Esophagus muscularis mucosa (tissue), 4 donors: ENCODE measurements at regions not wholly inside any gene's neighbourhood (a gene's known extent, or its start where the extent isn't known, plus 50 kb on each side); places are given as distances from the start of the nearest gene placed in this dataset.

Experiments used
- EP300 ChIP-seq: sonication (generic); formaldehyde crosslinking; IDR thresholded peaks from one replicate; pipeline ENCODE4 v1.6.1; 2017; ENCODE audit warnings: antibody characterized with exemption
- POLR2A ChIP-seq: fragments of 450-650 bp; IDR thresholded peaks from one replicate; pipeline ENCODE4 v1.6.1; 2017; ENCODE audit warnings: antibody characterized with exemption, moderate library complexity, mild to moderate bottlenecking, low read depth
- POLR2AphosphoS5 ChIP-seq, 2 donors: sonication (generic); formaldehyde crosslinking; IDR thresholded peaks; one replicate each; pipeline ENCODE4 v1.6.1; 2017; ENCODE audit warnings: antibody characterized with exemption in 2 of 2
- TF ChIP-seq, protein P1 (sequence below), 3 experiments: fragments of 200-600 bp in 2 of 3; fragments of 450-650 bp in 1 of 3; sonication (generic) in 2 of 3; IDR thresholded peaks; one replicate each; pipeline ENCODE4 v1.5.1; 2017 to 2019; ENCODE audit warnings: antibody characterized with exemption in 3 of 3, mild to moderate bottlenecking in 2 of 3, moderate library complexity in 1 of 3

DNA sequence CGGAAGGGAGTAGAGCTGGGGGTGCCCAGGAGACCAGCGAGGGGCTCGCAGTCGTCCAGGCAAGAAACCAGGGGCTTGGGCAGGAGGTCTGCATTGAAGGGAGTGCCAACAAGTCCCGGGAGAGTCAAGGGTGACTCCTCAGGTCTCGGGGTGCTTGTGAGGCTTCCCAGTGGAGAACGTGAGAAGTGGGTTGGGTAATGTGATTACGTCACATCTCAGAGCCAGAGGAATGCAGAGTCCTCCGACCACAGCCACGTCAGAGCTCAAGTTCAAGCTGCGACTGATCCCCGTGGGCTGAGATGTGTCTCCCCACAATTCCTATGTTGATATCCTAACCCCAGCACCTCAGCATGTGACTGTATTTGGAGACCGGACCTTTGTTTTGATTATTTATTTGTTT is 89.7 kb upstream of the SHANK2 start:
- TF ChIP-seq POLR2A (no peak), POLR2AphosphoS5 (IDR thresholded peaks at IDR 0.05) (no peak), EP300 (no peak)
- TF ChIP-seq, protein P1, sequence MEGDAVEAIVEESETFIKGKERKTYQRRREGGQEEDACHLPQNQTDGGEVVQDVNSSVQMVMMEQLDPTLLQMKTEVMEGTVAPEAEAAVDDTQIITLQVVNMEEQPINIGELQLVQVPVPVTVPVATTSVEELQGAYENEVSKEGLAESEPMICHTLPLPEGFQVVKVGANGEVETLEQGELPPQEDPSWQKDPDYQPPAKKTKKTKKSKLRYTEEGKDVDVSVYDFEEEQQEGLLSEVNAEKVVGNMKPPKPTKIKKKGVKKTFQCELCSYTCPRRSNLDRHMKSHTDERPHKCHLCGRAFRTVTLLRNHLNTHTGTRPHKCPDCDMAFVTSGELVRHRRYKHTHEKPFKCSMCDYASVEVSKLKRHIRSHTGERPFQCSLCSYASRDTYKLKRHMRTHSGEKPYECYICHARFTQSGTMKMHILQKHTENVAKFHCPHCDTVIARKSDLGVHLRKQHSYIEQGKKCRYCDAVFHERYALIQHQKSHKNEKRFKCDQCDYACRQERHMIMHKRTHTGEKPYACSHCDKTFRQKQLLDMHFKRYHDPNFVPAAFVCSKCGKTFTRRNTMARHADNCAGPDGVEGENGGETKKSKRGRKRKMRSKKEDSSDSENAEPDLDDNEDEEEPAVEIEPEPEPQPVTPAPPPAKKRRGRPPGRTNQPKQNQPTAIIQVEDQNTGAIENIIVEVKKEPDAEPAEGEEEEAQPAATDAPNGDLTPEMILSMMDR (IDR thresholded peaks at IDR 0.05): no peak
